GM21529 (cell line): ENCODE measurements at regions not wholly inside any gene's neighbourhood (a gene's known extent, or its start where the extent isn't known, plus 50 kb on each side); places are given as distances from the start of the nearest gene placed in this dataset.

Experiments
- ATAC-seq: cut with Tn5 transposase; IDR thresholded peaks from one replicate; pipeline ENCODE4 v1.9.1; 2021; ENCODE audit not compliant: unreplicated experiment

- ATAC-seq = no peak
Measured at GRCh38 chr17:74072340-74072739, 131.1 kb upstream of the RPL38 start.

GRCh38 chr17:74076446-74076845 is 127.0 kb upstream of the RPL38 start:
- no peak for ATAC-seq

- ATAC-seq = no peak
Measured at GRCh38 chr17:74077231-74077630, 126.2 kb upstream of the RPL38 start.

GRCh38 chr17:74078363-74078941 is 125.0 kb upstream of the RPL38 start:
- no peak for ATAC-seq

GRCh38 chr17:74079537-74080300 is 123.8 kb upstream of the RPL38 start:
- ATAC-seq = no peak

GRCh38 chr17:74080656-74081582 is 122.6 kb upstream of the RPL38 start:
- no peak for ATAC-seq

- no peak for ATAC-seq
Measured at GRCh38 chr17:74082886-74083285, 120.6 kb upstream of the RPL38 start.

- ATAC-seq = no peak
Measured at GRCh38 chr17:74083321-74083720, 120.2 kb upstream of the RPL38 start.

- ATAC-seq = no peak
Measured at GRCh38 chr17:74085434-74085833, 118.0 kb upstream of the RPL38 start.

- ATAC-seq = no peak
Measured at GRCh38 chr17:74087002-74087585, 116.4 kb upstream of the RPL38 start.

- no peak for ATAC-seq
Measured at GRCh38 chr17:74088285-74088933, 115.1 kb upstream of the RPL38 start.

GRCh38 chr17:74088934-74089329 is 114.5 kb upstream of the RPL38 start:
- no peak for ATAC-seq

GRCh38 chr17:74089380-74089779 is 114.1 kb upstream of the RPL38 start:
- no peak for ATAC-seq

- ATAC-seq = no peak
Measured at GRCh38 chr17:74089869-74090464, 113.5 kb upstream of the RPL38 start.

- ATAC-seq = no peak
Measured at GRCh38 chr17:74094651-74095050, 108.8 kb upstream of the RPL38 start.

GRCh38 chr17:74096456-74096855 is 107.0 kb upstream of the RPL38 start:
- ATAC-seq = no peak

GRCh38 chr17:74097450-74098135 is 105.9 kb upstream of the RPL38 start:
- ATAC-seq = no peak

GRCh38 chr17:74098136-74099024 is 105.1 kb upstream of the RPL38 start:
- ATAC-seq = no peak
